ENCODE measurements at regions not wholly inside any gene's neighbourhood (a gene's known extent, or its start where the extent isn't known, plus 50 kb on each side); places are given as distances from the start of the nearest gene placed in this dataset.

- no peak overlapping the region for H3K4me3 ChIP-seq (ENCODE audit: low read depth, low read length)
- DNase-seq (ENCODE audit: low read depth), result no peak
- TF ChIP-seq, protein P1, sequence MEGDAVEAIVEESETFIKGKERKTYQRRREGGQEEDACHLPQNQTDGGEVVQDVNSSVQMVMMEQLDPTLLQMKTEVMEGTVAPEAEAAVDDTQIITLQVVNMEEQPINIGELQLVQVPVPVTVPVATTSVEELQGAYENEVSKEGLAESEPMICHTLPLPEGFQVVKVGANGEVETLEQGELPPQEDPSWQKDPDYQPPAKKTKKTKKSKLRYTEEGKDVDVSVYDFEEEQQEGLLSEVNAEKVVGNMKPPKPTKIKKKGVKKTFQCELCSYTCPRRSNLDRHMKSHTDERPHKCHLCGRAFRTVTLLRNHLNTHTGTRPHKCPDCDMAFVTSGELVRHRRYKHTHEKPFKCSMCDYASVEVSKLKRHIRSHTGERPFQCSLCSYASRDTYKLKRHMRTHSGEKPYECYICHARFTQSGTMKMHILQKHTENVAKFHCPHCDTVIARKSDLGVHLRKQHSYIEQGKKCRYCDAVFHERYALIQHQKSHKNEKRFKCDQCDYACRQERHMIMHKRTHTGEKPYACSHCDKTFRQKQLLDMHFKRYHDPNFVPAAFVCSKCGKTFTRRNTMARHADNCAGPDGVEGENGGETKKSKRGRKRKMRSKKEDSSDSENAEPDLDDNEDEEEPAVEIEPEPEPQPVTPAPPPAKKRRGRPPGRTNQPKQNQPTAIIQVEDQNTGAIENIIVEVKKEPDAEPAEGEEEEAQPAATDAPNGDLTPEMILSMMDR (conservative IDR thresholded peaks at IDR 0.05; ENCODE audit: low read depth, low read length), result no peak
Measured at GRCh38 chrX:39877905-39878304, 219.9 kb downstream of the BCOR start.

DNA sequence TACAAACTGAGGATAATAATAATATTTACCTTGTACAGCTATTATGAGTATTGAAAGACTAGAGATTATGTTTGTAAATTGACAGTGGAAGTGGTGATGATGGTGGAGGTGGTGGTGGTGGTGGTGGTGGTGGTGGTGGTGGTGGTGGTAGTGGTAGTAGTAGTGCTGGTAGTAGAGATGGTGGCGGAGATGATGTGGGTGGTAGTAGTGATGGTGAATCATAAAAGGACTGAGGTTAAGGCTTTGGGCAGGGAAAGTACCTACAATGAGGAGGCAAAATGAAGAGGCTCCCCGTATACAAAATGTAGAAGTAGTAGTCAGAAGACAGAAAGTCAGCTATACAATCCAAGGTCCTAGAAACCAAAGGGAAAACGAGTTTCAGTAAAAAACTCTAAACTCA is 214.1 kb downstream of the BCOR start:
- TF ChIP-seq, protein P1 (conservative IDR thresholded peaks at IDR 0.05; ENCODE audit: low read depth, low read length), result no peak
- DNase-seq (ENCODE audit: low read depth), result no peak
- H3K4me3 ChIP-seq (ENCODE audit: low read depth, low read length), result no peak overlapping the region

DNA sequence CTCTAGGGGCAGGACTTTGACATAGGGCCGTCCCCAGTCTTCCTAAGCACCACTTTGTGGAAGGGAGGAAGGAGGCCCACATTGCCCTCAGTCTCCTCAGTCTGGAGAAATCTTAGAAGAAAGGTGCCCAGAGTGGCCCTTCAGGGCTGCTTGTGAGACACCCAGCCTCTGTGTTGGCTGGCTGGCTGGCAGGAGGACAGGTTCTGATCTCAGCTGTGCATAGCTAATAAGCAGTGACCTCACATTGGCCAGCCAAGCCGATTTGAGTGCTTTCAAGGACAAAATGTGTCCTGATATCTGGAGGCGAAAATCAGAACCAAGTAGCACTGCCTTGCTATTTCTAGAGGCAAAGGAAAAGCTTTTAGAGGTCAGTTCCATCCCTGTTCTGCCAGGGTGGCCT is 211.5 kb downstream of the BCOR start:
- TF ChIP-seq, protein P1 (conservative IDR thresholded peaks at IDR 0.05; ENCODE audit: low read depth, low read length), result no peak
- no peak overlapping the region for H3K4me3 ChIP-seq (ENCODE audit: low read depth, low read length)
- DNase-seq (ENCODE audit: low read depth), result no peak

- no peak for DNase-seq (ENCODE audit: low read depth)
- no peak overlapping the region for H3K4me3 ChIP-seq (ENCODE audit: low read depth, low read length)
- TF ChIP-seq, protein P1 (conservative IDR thresholded peaks at IDR 0.05; ENCODE audit: low read depth, low read length), result no peak
Measured at GRCh38 chrX:39888730-39889129, 209.0 kb downstream of the BCOR start.

- TF ChIP-seq, protein P1 (conservative IDR thresholded peaks at IDR 0.05; ENCODE audit: low read depth, low read length), result no peak
- H3K4me3 ChIP-seq (ENCODE audit: low read depth, low read length), result no peak overlapping the region
- no peak for DNase-seq (ENCODE audit: low read depth)
Measured at GRCh38 chrX:39889704-39890103, 208.1 kb downstream of the BCOR start.

- no peak for DNase-seq (ENCODE audit: low read depth)
- TF ChIP-seq, protein P1 (conservative IDR thresholded peaks at IDR 0.05; ENCODE audit: low read depth, low read length), result no peak
- no peak overlapping the region for H3K4me3 ChIP-seq (ENCODE audit: low read depth, low read length)
Measured at GRCh38 chrX:39890807-39891206, 207.0 kb downstream of the BCOR start.

DNA sequence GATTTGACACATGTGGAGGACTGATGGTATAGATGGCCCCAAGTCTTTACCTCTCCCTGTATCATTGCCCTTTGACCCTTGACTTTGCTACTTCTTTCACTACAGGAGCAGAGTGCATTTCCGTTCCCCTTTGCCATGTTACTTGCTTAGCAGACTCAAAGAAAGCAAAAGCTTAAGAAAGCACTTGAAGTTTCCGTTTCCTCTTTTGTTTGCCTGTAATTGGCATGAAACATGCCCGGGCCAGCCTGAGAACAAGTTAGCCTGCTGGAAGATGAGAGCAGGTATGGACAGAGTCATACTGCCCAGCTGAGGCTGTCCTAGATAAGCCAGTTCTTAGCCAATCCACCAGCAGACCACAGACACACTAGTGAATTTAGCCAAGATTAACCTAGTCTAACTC is 206.0 kb downstream of the BCOR start:
- no peak for DNase-seq (ENCODE audit: low read depth)
- H3K4me3 ChIP-seq (ENCODE audit: low read depth, low read length), result no peak overlapping the region
- TF ChIP-seq, protein P1 (conservative IDR thresholded peaks at IDR 0.05; ENCODE audit: low read depth, low read length), result no peak

All from choroid plexus epithelial cell (primary cell).